H9 (cell line): ENCODE measurements at regions not wholly inside any gene's neighbourhood (a gene's known extent, or its start where the extent isn't known, plus 50 kb on each side); places are given as distances from the start of the nearest gene placed in this dataset.

ENCODE experiments used
- DNase-seq: peaks from one replicate; pipeline ENCODE4 v3.0.0-alpha.2; 2017
- H2AFZ ChIP-seq: one replicate; pipeline ENCODE4 v1.6.1; 2013; ENCODE audit warnings: mild to moderate bottlenecking, low read length, control low read depth, moderate library complexity
- H2AK5ac ChIP-seq: 2 replicates; pipeline ENCODE4 v1.6.1; 2013; ENCODE audit warnings: low read length, control low read depth, mixed read lengths; ENCODE audit not compliant: insufficient read length
- H2BK120ac ChIP-seq: one replicate; pipeline ENCODE4 v1.6.1; 2013; ENCODE audit warnings: low read depth, mild to moderate bottlenecking, low read length, control low read depth, inconsistent platforms; ENCODE audit not compliant: poor library complexity, severe bottlenecking
- H2BK12ac ChIP-seq: 2 replicates; pipeline ENCODE4 v1.6.1; 2013; ENCODE audit warnings: low read length, control low read depth, mixed read lengths, low read depth; ENCODE audit not compliant: insufficient read length
- H2BK15ac ChIP-seq: 2 replicates; pipeline ENCODE4 v1.6.1; 2013; ENCODE audit warnings: low read depth, low read length, control low read depth
- H2BK20ac ChIP-seq: one replicate; pipeline ENCODE4 v1.6.1; 2013; ENCODE audit warnings: low read depth, mild to moderate bottlenecking, low read length, control low read depth, inconsistent platforms; ENCODE audit not compliant: poor library complexity, severe bottlenecking
- H2BK5ac ChIP-seq: 2 replicates; pipeline ENCODE4 v1.6.1; 2013; ENCODE audit warnings: low read length, control low read depth, mixed read lengths; ENCODE audit not compliant: insufficient read length
- H3K14ac ChIP-seq: 2 replicates; pipeline ENCODE4 v1.6.1; 2013; ENCODE audit warnings: low read length, control low read depth; ENCODE audit not compliant: insufficient read depth
- H3K18ac ChIP-seq: 2 replicates; pipeline ENCODE4 v1.6.1; 2013; ENCODE audit warnings: low read depth, mild to moderate bottlenecking, mixed read lengths, low read length, control low read depth; ENCODE audit not compliant: insufficient read length
- H3K23ac ChIP-seq: 2 replicates; pipeline ENCODE4 v1.6.1; 2013; ENCODE audit warnings: low read length, control low read depth, mixed read lengths, low read depth; ENCODE audit not compliant: insufficient read length
- H3K23me2 ChIP-seq: 2 replicates; pipeline ENCODE4 v1.6.1; 2013; ENCODE audit warnings: low read depth, mild to moderate bottlenecking, mixed read lengths, low read length, control low read depth; ENCODE audit not compliant: insufficient read length, poor library complexity, severe bottlenecking
- H3K27ac ChIP-seq: 2 replicates; pipeline ENCODE4 v1.5.1; 2013; ENCODE audit warnings: low read length, control low read depth, mixed read lengths, low read depth; ENCODE audit not compliant: insufficient read length
- H3K27me3 ChIP-seq: 2 replicates; pipeline ENCODE4 v1.6.1; 2013; ENCODE audit warnings: low read length, control low read depth, inconsistent platforms; ENCODE audit not compliant: insufficient read depth
- H3K4ac ChIP-seq: 2 replicates; pipeline ENCODE4 v1.6.1; 2013; ENCODE audit warnings: low read depth, mild to moderate bottlenecking, control low read depth, inconsistent platforms, low read length, moderate library complexity
- H3K4me1 ChIP-seq: 2 replicates; pipeline ENCODE4 v1.6.1; 2013; ENCODE audit warnings: low read length, control low read depth, inconsistent platforms; ENCODE audit not compliant: insufficient read depth
- H3K4me2 ChIP-seq: 2 replicates; pipeline ENCODE4 v1.6.1; 2013; ENCODE audit warnings: low read length, control low read depth, mixed read lengths; ENCODE audit not compliant: insufficient read length, insufficient read depth
- H3K56ac ChIP-seq: 2 replicates; pipeline ENCODE4 v1.6.1; 2013; ENCODE audit warnings: low read depth, mild to moderate bottlenecking, mixed read lengths, low read length, control low read depth; ENCODE audit not compliant: insufficient read length
- H3K79me1 ChIP-seq: 2 replicates; pipeline ENCODE4 v1.6.1; 2013; ENCODE audit warnings: low read depth, mild to moderate bottlenecking, moderate library complexity, low read length, control low read depth, inconsistent platforms; ENCODE audit not compliant: insufficient read depth, poor library complexity, severe bottlenecking
- H3K79me2 ChIP-seq: 2 replicates; pipeline ENCODE4 v1.6.1; 2013; ENCODE audit warnings: low read length, control low read depth, inconsistent platforms; ENCODE audit not compliant: insufficient read depth
- H3K9ac ChIP-seq: 2 replicates; pipeline ENCODE4 v1.6.1; 2013; ENCODE audit warnings: low read length, control low read depth, mixed read lengths; ENCODE audit not compliant: insufficient read length; ENCODE audit errors: extremely low read depth
- H3K9me3 ChIP-seq: one replicate; pipeline ENCODE4 v1.6.1; 2013; ENCODE audit warnings: low read depth, low read length, inconsistent platforms; ENCODE audit not compliant: control insufficient read depth
- H3T11ph ChIP-seq: one replicate; pipeline ENCODE4 v1.6.1; 2013; ENCODE audit warnings: mild to moderate bottlenecking, low read length, control low read depth, inconsistent platforms
- H4K20me1 ChIP-seq: one replicate; pipeline ENCODE4 v1.6.1; 2013; ENCODE audit not compliant: control insufficient read depth, insufficient read length, insufficient read depth
- H4K5ac ChIP-seq: 2 replicates; pipeline ENCODE4 v1.6.1; 2013; ENCODE audit warnings: low read depth, mild to moderate bottlenecking, mixed read lengths, low read length, control low read depth; ENCODE audit not compliant: insufficient read length
- H4K8ac ChIP-seq: replicated peaks from 2 replicates; pipeline ENCODE4 v1.6.1; 2013; ENCODE audit warnings: low read length, control low read depth, mixed read lengths, low read depth; ENCODE audit not compliant: insufficient read length
- H4K91ac ChIP-seq: 2 replicates; pipeline ENCODE4 v1.6.1; 2013; ENCODE audit warnings: low read depth, mild to moderate bottlenecking, moderate library complexity, mixed read lengths, low read length, control low read depth; ENCODE audit not compliant: insufficient read length
- H3K27ac Mint-ChIP-seq, 3 experiments: 2 replicates in 2 of 3; 3 replicates in 1 of 3; pipeline ENCODE4 v1.8.0; 2020 to 2021; ENCODE audit warnings: mixed read lengths in 3 of 3, mild to moderate bottlenecking in 1 of 3, moderate library complexity in 1 of 3
- H3K27me3 Mint-ChIP-seq: 2 replicates; pipeline ENCODE4 v1.8.0; 2021; ENCODE audit warnings: low read depth, mild to moderate bottlenecking, moderate library complexity, mixed read lengths
- H3K36me3 Mint-ChIP-seq, 3 experiments: 2 replicates in 2 of 3; 3 replicates in 1 of 3; pipeline ENCODE4 v1.8.0; 2020 to 2021; ENCODE audit warnings: low read depth in 3 of 3, mixed read lengths in 3 of 3; ENCODE audit not compliant: insufficient read depth in 1 of 3
- H3K4me1 Mint-ChIP-seq, 2 experiments: 2 replicates each; pipeline ENCODE4 v1.8.0; 2020; ENCODE audit warnings: mixed read lengths in 2 of 2
- H3K4me3 Mint-ChIP-seq, 2 experiments: 2 replicates in 1 of 2; 3 replicates in 1 of 2; pipeline ENCODE4 v1.8.0; 2020 to 2021; ENCODE audit warnings: mild to moderate bottlenecking in 2 of 2, mixed read lengths in 2 of 2, moderate library complexity in 1 of 2
- H3K9me3 Mint-ChIP-seq, 2 experiments: 2 replicates in 1 of 2; 3 replicates in 1 of 2; pipeline ENCODE4 v1.8.0; 2020; ENCODE audit warnings: mild to moderate bottlenecking in 2 of 2, mixed read lengths in 2 of 2, moderate library complexity in 1 of 2
- CTCF ChIP-seq: fragments of 200-600 bp; sonication (generic); conservative IDR thresholded peaks from 3 replicates; pipeline ENCODE4 v1.8.0; 2021; ENCODE audit warnings: antibody characterized with exemption, mild to moderate bottlenecking
- WGBS: extraction: QIAGEN DNeasy Blood & Tissue Kit; methylation state at CpG from one replicate; pipeline ENCODE4 v1.1.7; 2013; ENCODE audit warnings: missing lambda C conversion rate, low lambda C conversion rate, mixed read lengths; ENCODE audit not compliant: insufficient read length; ENCODE audit errors: extremely low coverage; 5-methylcytosine and 5-hydroxymethylcytosine counted together

- no peaks in the 10 kb centered on the region for H3K79me1 ChIP-seq
- H4K91ac ChIP-seq = no peak overlapping the region
- no peaks in the 10 kb centered on the region for H3K79me2 ChIP-seq
- no peak overlapping the region for H3K4me3 Mint-ChIP-seq
- H2BK120ac ChIP-seq = no peak overlapping the region
- no peak for DNase-seq
- no peak overlapping the region for H3K14ac ChIP-seq
- H3K4me1 Mint-ChIP-seq = peaks cover 12 to 16% of the 10 kb centered on the region in 2 experiments
- H3K4ac ChIP-seq = no peak overlapping the region
- H4K20me1 ChIP-seq = no peaks in the 10 kb centered on the region
- H2AFZ ChIP-seq = no peak overlapping the region
- TF ChIP-seq CTCF = no peak
- H4K5ac ChIP-seq = no peak overlapping the region
- no peak overlapping the region for H3K27ac ChIP-seq
- H3K27ac Mint-ChIP-seq = no peak overlapping the region
- H3T11ph ChIP-seq = no peak overlapping the region
- peaks cover 7 to 8% of the 10 kb centered on the region in 2 experiments; a peak in 4 of 5 replicates for H3K9me3 Mint-ChIP-seq
- no peaks in the 10 kb centered on the region for H3K9me3 ChIP-seq
- H3K23ac ChIP-seq = no peak overlapping the region
- H2BK20ac ChIP-seq = no peak overlapping the region
- H3K23me2 ChIP-seq = no peaks in the 10 kb centered on the region
- H3K27me3 ChIP-seq = no peaks in the 10 kb centered on the region
- no peak overlapping the region for H3K4me2 ChIP-seq
- H3K56ac ChIP-seq = no peak overlapping the region
- no CpG with 5 or more reads among the region's 5 CpGs for WGBS
- no peak overlapping the region for H2AK5ac ChIP-seq
- H3K36me3 Mint-ChIP-seq = peaks cover 0 to 12% (median 0%) of the 10 kb centered on the region in 3 experiments; a peak in 1 of 7 replicates
- H3K27me3 Mint-ChIP-seq = no peaks in the 10 kb centered on the region; the same call in 1 of the 2 replicates
- no peak overlapping the region for H2BK5ac ChIP-seq
- H2BK15ac ChIP-seq = no peak overlapping the region
- H3K4me1 ChIP-seq = peaks cover 3% of the 10 kb centered on the region; the same call in 1 of the 2 replicates
- H3K9ac ChIP-seq = no peak overlapping the region
- H2BK12ac ChIP-seq = no peak overlapping the region
- no peak overlapping the region for H4K8ac ChIP-seq
- no peak overlapping the region for H3K18ac ChIP-seq
These were observed 436.6 kb downstream of the LRATD1 start for GRCh38 chr2:15069149-15069548.
